HG03108 (cell line): ENCODE measurements at regions not wholly inside any gene's neighbourhood (a gene's known extent, or its start where the extent isn't known, plus 50 kb on each side); places are given as distances from the start of the nearest gene placed in this dataset.

Source experiments
- ATAC-seq: cut with Tn5 transposase; IDR thresholded peaks from one replicate; pipeline ENCODE4 v1.9.1; 2021; ENCODE audit warnings: moderate library complexity; ENCODE audit not compliant: unreplicated experiment

DNA sequence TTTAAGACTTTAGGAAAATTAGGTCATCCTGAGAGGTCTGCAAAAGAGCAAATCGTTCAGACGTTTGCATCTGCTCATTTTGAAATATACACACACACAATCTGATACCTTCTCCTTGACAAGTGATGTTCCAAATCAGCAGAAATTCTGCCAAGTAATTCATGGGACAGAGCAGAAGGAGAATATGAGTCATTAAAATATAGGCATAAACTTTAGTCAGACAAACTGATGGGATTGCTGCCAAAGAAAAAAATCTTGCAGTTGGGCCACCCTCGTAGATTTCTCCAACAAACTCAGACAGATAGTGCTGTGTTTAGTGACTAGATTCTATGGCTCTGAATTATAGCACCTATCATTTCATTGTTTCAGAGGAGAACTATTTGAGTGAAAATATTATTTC is 336.3 kb downstream of the NYAP2 start:
- ATAC-seq = no peak

DNA sequence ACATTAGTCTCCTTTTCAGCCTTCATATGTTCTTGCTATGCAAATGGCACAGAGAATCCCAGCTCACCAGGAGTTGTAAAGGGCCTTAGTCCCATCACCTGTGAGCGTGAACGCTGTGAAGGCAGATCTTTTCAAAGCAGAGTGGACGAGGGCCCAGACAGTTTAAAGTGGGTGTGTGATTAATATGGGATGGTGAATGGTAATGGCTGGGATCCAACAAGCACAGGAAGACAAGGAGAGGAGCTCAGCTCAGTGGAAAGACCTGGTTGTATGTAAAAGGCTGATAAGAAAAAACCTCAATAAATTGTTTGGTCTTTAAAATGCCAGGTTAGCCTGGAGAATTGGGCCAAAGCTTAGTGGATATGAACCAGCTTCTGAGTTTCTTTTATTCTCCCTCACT is 326.2 kb downstream of the NYAP2 start:
- ATAC-seq = no peak
